Putamen (tissue), 1 donor: ENCODE measurements at regions not wholly inside any gene's neighbourhood (a gene's known extent, or its start where the extent isn't known, plus 50 kb on each side); places are given as distances from the start of the nearest gene placed in this dataset.

Source experiments
- DNase-seq: peaks from one replicate; pipeline ENCODE4 v3.0.0-alpha.2; 2016; ENCODE audit warnings: low spot score

DNA sequence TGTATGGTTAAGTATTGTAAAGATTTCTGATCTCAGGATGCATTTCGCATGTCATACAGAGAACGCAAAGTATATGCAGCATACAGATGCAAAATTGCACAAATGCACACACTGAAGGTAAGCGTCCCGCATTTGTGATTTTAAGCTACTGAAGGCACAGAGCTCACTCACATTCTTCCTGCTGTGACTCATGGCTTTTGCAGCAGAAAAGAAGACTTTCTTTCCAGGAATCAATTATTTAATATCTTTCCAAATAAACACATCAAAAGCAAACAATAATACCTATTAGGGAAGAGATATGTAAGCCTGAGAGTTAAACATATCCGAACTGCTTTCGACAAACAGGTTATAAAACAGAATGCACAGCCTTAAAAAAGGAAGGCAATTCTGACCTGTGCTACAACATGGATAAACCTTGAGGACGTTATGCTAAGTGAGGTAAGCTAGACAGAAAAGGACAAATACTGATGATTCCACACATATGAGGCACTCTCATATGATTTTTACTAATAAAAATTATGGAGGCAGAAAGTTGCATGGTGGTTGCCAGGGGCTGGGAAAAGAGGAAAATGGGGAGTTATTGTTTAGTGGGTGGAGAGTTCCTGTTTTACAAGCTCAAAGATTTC is 109.0 kb downstream of the TFAP2A start:
- no peak for DNase-seq

GRCh38 chr6:10303608-10304506 is 111.0 kb downstream of the TFAP2A start:
- DNase-seq = no peak

- DNase-seq = no peak
Measured at GRCh38 chr6:10302566-10303235, 112.2 kb downstream of the TFAP2A start.

- DNase-seq = no peak
Measured at GRCh38 chr6:10300071-10300470, 114.8 kb downstream of the TFAP2A start.

DNA sequence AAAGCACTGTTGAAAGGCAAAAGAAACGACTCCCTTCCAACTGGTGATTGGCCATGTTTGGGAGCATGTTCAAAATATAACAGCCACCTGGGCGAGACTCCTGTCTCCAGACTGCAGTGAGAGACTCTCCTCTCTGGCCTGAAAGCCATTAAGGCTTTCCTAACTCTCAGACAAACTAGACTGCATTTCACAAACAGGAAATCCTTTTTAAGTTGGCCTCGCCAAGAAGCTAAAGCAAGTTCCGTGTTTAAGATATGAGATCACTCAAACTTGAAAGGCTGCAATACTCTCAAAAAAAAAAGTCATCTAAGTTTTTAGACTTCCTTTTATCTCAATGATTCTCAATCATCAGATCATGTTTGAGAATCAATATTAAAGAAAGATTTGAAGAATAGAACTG is 117.0 kb downstream of the TFAP2A start:
- no peak for DNase-seq

DNA sequence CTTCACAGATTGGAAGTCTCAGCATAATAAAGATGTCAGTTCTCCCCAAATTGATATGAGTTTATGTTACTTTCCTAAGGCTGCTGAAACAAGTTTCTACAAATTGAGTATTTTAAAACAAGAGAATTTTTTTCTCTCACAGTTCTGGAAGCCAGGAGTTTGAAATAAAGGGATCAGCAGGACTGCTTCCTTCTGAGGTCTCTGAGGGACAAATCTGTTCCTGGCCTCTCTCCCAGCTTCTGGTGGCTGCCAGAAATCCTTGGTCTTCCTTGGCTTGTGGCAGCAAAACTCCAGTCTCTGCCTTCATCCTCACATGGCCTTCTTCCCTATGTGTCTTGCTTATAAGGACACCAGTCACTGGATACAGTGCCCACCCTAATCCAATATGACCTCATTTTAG is 136.1 kb downstream of the TFAP2A start:
- DNase-seq = peak; percentile 30

DNA sequence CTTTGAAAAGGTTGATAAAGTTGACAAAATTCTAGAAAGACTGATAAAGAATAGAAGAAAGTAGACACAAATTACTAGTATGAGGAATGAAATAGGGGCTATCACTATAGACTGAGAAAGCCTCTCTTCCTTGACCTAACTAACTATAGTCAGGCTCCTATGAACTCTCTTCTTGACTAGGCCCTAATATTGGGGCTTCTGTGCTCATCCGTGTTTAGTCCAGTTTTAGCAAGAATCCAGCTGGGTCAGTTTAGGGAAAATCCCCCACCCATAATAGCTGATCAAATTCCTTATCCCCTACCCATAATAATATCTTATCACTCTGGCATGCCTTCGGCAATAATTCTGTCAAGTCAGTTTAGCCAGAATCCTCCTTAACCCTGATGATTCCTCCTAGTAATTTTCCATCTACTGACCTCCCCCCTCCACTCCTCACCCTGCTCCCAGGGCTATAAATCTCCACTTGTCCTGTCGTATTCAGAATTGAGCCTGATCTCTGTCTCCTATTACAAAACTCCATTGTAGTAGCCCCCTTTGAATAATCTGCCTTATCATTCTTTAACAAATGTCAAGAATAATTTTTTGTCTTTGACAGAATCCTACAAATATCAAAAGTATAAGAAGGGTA is 138.1 kb downstream of the TFAP2A start:
- DNase-seq = no peak

DNA sequence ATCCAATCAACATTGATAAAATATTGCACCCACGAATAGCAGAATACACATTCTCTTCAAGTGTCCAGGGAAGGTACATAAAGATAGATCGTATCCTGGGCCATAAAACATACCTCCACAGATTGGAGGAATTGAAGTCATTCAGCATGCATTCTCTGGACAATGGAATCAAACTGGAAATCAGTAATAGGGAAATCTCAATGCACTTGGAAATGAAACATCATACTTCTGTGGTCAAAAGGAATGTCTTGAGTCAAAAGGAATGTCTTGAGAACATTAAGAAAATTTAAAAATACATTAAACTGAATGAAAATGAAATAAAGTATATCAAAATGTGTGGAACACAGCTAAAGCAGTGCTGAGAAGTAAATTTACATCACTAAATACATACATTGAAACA is 138.8 kb downstream of the TFAP2A start:
- no peak for DNase-seq

DNA sequence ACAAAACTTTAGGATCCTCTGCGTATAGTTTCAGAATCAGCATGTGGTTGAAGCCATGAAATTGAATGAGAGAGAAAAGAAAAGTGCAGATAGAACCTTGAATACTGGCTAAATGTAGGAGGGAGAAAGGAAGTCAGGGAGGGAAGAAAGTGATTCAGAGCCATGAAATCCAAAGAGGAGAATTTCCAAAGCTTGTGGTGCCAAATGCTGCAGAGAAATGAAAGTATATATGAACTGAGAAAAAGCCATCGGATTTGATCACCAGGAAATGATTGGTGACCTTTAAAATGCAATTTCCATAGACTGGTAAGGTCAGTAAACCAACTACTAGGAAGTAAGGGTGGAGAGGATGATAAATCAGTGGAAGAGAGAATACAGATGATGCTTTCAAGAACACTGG is 142.3 kb downstream of the TFAP2A start:
- no peak for DNase-seq

- DNase-seq = no peak
Measured at GRCh38 chr6:10271982-10272381, 142.9 kb downstream of the TFAP2A start.

DNA sequence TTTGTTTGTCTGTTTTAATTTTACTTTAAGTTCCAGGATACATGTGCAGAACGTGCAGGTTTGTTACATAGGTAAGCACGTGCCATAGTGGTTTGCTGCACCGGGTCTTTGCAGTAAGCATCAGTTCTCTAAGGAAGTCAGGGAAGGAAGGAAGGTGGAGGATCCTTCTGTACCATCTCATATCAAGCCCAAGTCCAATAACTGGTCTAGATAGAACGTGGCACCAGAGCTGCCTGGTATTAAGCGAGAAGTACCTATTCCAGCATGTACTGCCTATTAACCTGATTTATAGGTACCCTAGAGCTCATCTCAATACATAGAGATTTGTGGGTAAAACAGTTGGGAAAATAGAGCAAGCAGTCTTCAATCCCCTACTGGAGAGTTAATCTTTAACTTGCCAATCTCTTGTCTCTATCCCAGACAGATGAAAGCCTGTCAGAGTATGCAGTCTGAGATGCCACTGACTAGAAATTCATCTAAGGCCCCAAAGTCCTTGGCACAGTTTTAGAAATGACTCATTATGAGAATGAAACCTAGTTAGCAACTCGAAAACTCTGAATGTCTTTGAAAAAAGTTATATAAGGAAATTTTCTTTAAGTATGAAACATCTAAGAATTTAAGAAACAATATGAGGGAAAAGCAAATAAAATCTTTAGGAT is 144.9 kb downstream of the TFAP2A start:
- no peak for DNase-seq

DNA sequence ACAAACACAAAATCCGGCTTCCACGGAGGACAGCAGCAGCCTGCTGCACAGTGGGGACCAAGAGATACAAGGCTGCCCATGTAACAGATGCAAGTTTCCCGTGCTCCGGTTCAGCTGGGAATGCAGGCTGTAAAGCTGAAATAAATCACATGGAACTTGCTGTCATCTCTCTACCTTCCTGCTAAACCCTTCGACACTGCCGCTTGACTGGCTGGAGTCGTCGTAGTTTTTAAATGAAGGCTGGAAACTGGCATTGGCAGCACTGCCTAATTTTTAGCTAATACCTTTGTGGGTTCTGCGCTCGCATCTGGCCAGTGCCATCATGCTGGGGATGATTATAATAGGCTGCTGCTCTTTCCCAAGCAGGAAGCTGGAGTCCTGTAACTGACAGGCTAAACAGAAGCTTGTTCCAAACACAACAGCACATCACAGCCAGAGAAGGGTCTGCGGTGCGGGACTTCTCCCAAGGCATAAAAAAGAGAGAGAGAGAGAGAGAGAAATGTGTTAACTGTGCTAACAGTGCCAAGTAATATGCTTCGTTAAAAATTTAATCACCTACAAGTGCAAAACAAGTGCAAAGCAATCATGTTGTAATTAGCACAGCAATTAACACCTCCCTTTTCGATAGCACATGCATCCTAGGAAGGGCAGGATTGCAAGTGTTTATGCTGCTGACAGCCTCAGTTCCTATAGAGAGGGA is 146.1 kb downstream of the TFAP2A start:
- DNase-seq = peak; percentile 1

DNA sequence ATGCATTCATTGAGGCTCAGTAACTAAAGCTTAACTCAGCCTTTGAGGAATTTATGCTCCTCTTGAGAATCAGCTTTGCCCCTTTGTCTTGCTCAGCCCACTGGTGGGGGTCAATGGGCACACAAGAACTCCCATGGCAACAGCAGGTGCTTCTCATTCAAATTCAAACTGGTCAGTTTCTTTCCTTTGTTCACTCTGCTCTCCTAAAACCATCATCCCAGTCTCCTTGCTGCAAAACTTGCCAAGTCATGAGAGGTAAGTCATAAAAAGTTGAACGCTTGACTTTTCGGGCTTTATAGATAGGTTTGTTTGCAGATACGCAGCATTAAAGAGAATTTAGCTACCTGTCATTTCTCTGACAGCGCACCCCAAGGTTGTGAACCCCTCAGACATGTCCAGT is 146.8 kb downstream of the TFAP2A start:
- DNase-seq = no peak

GRCh38 chr6:10266462-10266861 is 148.4 kb downstream of the TFAP2A start:
- DNase-seq = no peak

GRCh38 chr6:10266061-10266460 is 148.8 kb downstream of the TFAP2A start:
- no peak for DNase-seq

GRCh38 chr6:10262505-10262904 is 152.4 kb downstream of the TFAP2A start:
- no peak for DNase-seq

DNA sequence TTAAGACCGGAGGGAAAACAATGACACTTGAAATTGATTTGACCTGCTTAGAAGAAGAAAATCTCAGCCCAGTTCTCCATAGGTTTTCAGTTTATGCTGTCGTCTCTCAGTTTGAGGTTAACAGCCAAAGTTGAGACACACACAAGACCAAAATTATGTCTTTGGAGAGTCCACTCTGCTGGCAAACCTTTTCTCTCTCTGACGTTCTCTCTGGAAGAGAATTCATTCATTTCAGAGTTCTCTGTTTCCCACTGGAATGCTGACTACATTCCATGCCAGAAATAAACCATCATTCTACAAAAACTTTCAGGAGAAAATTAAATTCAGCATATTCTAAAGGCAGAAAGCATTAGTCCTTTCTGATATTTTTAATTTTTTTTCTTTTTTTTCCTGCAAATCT is 155.2 kb downstream of the TFAP2A start:
- no peak for DNase-seq

DNA sequence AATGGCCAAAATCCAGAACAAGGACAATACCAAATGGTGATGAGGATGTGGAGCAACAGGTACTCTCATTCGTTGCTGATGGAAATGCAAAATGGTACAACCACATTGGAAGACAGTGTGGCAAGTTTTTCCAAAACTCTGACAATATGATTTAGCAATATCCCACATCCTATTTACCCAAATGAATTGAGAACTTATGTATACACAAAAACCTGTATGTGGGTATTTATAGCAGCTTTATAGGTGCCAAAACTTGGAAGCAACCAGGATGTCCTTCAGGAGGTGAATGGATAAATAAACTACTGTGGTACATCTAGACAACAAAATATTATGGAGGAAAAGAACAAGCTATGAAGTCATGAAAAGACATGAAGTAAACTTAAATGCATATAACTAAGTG is 156.5 kb downstream of the TFAP2A start:
- no peak for DNase-seq

- DNase-seq = no peak
Measured at GRCh38 chr6:10256113-10256690, 158.7 kb downstream of the TFAP2A start.

- DNase-seq = no peak
Measured at GRCh38 chr6:10250655-10251220, 164.1 kb downstream of the TFAP2A start.

GRCh38 chr6:10248378-10248843 is 166.5 kb downstream of the TFAP2A start:
- DNase-seq = no peak
